Activated CD4-positive, alpha-beta T cell treated with anti-CD3 and anti-CD28 coated beads for 36 hours (primary cell): ENCODE measurements at regions not wholly inside any gene's neighbourhood (a gene's known extent, or its start where the extent isn't known, plus 50 kb on each side); places are given as distances from the start of the nearest gene placed in this dataset.

ENCODE experiments used
- ATAC-seq: fragments of 200-7000 bp; cut with Tn5 transposase; one replicate; pipeline ENCODE4 v1.10.0; 2021; ENCODE audit warnings: mild to moderate bottlenecking, moderate library complexity
- CTCF ChIA-PET: fragments of 350-600 bp; sonication (Branson Sonifier 250); formaldehyde crosslinking; loops from one replicate; lab custom pipeline; 2021; ENCODE audit warnings: antibody characterized with exemption; lab: Charles Lee
- POLR2A ChIA-PET: fragments of 350-600 bp; sonication (Branson Sonifier 250); formaldehyde crosslinking; loops from one replicate; lab custom pipeline; 2021; ENCODE audit warnings: antibody characterized with exemption, inconsistent platforms; lab: Charles Lee
- DNase-seq: peaks from one replicate; pipeline ENCODE4 v3.0.0-alpha.2; 2020
- H3K27ac Mint-ChIP-seq: one replicate; pipeline ENCODE4 v1.8.0; 2021; ENCODE audit warnings: mixed read lengths
- H3K27me3 Mint-ChIP-seq: one replicate; pipeline ENCODE4 v1.8.0; 2021; ENCODE audit warnings: mixed read lengths
- H3K36me3 Mint-ChIP-seq: one replicate; pipeline ENCODE4 v1.8.0; 2021; ENCODE audit warnings: low read depth, mixed read lengths
- H3K4me1 Mint-ChIP-seq: one replicate; pipeline ENCODE4 v1.8.0; 2021; ENCODE audit warnings: mixed read lengths
- H3K4me3 Mint-ChIP-seq: one replicate; pipeline ENCODE4 v1.8.0; 2021; ENCODE audit warnings: mild to moderate bottlenecking, moderate library complexity, mixed read lengths
- H3K9me3 Mint-ChIP-seq: one replicate; pipeline ENCODE4 v1.8.0; 2021; ENCODE audit warnings: low read depth, mixed read lengths
- intact Hi-C, 2 experiments: fragments of 100-400 bp; cut with DNase I in 1 of 2; cut with micrococcal nuclease in 1 of 2; formaldehyde crosslinking; loops; one replicate each; pipeline versions ENCODE4 v1.14.2 to v1.15.1; 2022 to 2024; cut with DNase I, micrococcal nuclease

DNA sequence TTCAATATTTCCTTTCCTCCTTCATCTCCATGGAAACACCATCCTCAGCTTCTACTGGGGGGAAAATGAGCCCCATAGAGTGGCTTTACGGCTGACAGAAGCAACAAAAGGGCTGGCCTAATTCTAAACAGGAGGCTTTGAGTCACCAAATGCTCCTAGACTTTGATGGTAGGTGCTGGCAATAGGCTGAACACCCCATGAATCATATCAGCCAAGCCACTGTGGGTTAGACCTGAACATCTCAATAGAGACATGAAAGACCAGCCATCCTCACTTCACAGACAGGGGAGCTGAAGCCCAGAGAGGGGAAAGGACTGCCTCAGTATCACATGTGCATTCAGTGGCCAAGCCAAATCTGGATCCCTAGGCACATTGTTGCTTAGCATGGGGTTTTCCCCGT lies 107.6 kb downstream of the AMER1 start:
- DNase-seq (no peak), ATAC-seq (no peak)
- CTCF ChIA-PET: no interaction called here
- H3K4me1 Mint-ChIP-seq: no peaks in the 10 kb centered on the region
- no peaks in the 10 kb centered on the region for H3K9me3 Mint-ChIP-seq
- H3K27me3 Mint-ChIP-seq: no peaks in the 10 kb centered on the region
- intact Hi-C loops: no loop called here
- POLR2A ChIA-PET: no interaction called here
- H3K27ac Mint-ChIP-seq: no peak overlapping the region
- no peak overlapping the region for H3K4me3 Mint-ChIP-seq
- no peaks in the 10 kb centered on the region for H3K36me3 Mint-ChIP-seq

DNA sequence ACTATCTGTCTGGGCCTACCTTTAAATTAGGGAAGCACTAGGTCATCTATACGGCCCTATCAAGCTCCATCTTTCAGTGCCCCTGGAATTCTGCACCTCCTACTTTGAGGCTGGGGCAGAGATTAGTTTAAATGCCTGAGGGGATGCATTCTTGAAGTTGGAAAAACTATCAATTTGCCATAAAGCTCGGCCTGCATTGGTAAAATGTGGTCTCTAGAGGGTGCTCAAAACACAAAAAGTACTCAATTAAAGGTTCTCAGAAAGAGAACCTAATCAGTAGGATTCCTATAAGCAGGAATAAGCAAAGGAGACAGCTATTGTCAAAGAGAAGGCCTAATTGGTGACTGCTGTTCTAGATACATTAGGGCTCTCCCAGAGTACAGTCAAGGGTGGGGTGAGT lies 111.7 kb downstream of the AMER1 start:
- Mint-ChIP-seq H3K4me1 (no peaks in the 10 kb centered on the region), H3K36me3 (no peaks in the 10 kb centered on the region), H3K27ac (no peak overlapping the region), H3K4me3 (no peak overlapping the region), H3K27me3 (no peaks in the 10 kb centered on the region), H3K9me3 (peaks cover 3% of the 10 kb centered on the region)
- DNase-seq (no peak), ATAC-seq (no peak)
- ChIA-PET CTCF (interaction anchor here (0.5 to 0.7 kb wide), 2 partner anchors 112 to 485 kb away, joined by 3 read pairs; no protein-coding TSS in a partner anchor), POLR2A (no interaction called here)
- intact Hi-C loops: loop anchor here in 1 of 2 experiments (5.0 kb wide), 1 partner anchor 799 kb away; no protein-coding TSS in a partner anchor
